GM19043 (cell line): ENCODE measurements at regions not wholly inside any gene's neighbourhood (a gene's known extent, or its start where the extent isn't known, plus 50 kb on each side); places are given as distances from the start of the nearest gene placed in this dataset.

Source experiments
- ATAC-seq: cut with Tn5 transposase; IDR thresholded peaks from one replicate; pipeline ENCODE4 v1.9.1; 2021; ENCODE audit warnings: low read depth; ENCODE audit not compliant: unreplicated experiment

DNA sequence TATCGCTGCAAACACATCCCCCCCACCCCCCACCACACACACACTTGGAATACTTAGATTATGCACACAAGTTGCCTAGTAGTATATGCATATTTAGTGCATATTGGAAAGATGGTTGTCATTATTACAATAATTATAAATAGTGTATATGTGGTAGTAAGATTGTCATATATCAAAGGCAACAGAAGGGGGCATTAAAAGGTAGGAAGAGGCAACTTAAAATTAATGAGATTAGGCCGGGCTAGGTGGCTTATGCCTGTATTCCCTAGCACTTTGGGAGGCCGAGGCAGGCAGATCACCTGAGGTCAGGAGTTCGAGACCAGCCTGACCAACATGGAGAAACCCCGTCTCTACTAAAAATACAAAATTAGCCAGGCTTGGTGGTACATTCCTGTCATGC lies 52.1 kb downstream of the GSC start:
- ATAC-seq = no peak

GRCh38 chr14:94716976-94717375 lies 52.9 kb downstream of the GSC start:
- ATAC-seq = no peak

DNA sequence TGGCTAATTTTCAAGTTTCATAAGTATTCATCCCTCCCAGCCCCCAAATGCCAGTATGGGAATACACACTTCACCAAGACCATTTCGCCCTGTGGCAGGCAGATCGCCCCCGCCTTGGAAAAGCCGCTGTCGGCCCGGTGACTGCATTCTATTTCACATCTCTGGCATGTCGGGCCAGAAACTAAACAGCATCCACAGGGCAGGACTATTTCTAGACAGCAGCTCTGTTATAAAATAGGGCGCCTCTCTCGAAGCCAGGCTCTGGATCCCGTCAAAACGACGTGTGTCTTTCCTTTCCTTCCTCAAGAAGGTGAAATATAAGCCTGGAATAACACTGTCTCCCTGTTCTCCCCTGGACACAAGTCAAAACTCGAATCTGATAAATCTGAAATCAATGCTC lies 56.8 kb downstream of the GSC start:
- no peak for ATAC-seq

DNA sequence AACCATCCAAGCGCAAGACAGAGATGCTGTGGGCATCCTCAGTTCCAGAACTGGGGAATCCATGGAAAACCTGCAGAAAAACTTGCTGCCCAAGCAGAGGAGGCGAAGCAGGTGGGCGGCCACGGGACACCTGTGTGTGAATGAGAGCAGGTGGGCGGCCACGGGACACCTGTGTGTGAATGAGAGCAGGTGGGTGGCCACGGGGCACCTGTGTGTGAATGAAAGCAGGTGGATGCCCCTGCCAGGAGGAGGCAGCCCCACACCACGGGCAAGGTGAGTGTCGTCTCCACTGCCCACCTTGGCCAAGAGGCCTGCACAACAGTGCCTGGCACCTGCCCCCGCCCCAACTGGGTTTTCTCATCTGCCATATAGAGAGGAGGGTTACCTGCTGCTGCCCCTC lies 59.2 kb downstream of the GSC start:
- ATAC-seq = no peak

DNA sequence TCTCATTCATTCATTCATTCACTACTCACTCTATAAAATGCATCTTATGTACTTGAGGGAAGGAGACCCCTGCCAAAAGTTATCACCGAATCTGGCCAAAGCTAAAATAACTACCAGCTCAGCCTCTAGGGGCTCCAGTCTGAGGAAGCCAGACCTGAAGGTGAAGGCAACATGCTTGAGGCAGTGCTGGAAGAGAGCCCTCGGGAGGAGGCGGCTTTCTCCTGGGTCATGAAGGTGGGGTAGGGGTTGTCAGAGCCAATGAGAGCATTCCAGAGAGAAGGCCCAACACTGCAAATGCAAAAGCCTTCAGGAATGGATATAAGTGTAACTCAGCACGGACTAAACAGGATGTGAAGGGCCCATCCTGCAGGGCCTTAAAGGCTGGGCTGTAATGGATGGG lies 62.4 kb downstream of the GSC start:
- ATAC-seq = no peak

DNA sequence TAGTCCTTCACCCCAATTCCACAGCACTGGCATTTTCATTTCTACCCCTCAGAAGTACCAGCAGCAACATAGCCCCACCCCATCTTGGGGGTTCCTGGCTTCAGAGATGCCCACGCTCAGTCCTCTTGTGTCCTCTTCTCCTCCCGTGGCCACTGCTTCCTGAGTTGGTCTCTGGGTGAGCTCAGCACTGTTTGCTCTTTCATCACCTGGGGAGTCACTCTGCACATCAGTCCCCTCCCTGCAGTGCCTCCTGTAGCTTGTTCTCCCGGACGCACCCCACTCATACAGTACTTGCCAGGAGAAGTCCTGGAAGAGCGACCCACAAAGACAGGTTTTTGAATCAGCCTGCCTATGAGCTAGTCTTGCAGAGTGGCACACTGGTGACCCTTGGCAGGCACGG lies 63.8 kb downstream of the GSC start:
- ATAC-seq = no peak

- ATAC-seq = no peak
Observed at GRCh38 chr14:94702629-94703028, 67.3 kb downstream of the GSC start.

- no peak for ATAC-seq
Observed at GRCh38 chr14:94701861-94702370, 68.0 kb downstream of the GSC start.

GRCh38 chr14:94700336-94700735 lies 69.6 kb downstream of the GSC start:
- no peak for ATAC-seq

DNA sequence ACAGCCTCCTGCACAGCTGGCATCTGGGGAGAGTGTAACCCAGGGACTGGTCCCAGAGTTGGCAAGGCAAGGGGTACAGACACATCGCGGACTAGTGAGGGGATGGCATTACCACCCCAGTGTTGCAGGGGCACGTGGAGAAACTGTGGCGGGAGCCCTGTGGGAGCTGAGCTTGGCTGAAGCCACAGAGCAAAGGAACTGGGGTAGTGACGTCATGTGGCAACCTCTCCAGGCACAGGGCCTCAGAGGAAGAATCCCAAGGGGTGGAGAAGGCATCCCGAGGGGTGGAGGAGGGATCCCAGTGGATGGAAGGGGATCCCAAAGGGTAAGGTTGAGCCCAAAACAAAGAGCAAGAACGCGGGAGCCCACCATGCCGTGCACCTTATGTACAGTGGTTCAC lies 70.1 kb downstream of the GSC start:
- no peak for ATAC-seq

DNA sequence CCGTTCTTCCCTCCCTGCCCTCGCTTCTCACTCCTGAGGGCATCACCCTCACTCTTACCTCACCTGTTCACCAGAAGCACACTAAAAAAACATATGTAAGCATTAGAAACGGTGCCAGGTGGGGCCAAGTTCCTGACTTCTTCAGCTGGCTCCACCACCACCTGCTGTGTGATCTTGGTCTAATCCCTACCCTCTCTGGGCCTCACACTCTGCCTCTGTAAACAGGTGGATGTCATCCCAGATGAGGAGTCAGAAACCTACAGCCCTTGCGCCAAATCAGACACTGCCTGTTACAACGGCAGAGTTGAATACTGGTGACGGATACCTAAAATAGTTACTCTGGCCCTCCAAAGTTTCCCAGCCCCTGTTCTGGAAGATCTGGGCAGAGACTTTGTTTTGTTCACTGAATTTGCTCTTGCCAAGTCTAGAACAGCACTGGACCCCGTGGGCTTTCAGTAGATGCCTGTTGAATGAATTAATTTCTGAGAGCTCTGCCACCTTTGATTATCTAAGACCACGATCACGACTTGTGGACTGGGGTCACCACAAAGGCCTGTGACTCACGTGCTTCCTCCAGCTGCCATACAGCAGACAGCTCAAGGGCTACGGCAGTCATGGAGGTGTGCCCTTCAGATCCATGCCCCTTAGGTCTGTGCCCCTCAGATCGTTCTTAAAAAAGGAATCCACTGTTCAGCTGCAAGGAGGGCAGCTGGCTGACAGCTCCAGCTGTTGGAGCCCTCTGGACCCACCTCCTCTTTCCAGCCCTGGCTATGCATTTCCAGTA lies 71.9 kb downstream of the GSC start:
- no peak for ATAC-seq

GRCh38 chr14:94696518-94696917 lies 73.4 kb downstream of the GSC start:
- no peak for ATAC-seq

- ATAC-seq = no peak
Observed at GRCh38 chr14:94695231-94695630, 74.7 kb downstream of the GSC start.

GRCh38 chr14:94691660-94692034 lies 78.3 kb downstream of the GSC start:
- ATAC-seq = no peak

GRCh38 chr14:94690896-94691659 lies 78.8 kb downstream of the GSC start:
- ATAC-seq = no peak

DNA sequence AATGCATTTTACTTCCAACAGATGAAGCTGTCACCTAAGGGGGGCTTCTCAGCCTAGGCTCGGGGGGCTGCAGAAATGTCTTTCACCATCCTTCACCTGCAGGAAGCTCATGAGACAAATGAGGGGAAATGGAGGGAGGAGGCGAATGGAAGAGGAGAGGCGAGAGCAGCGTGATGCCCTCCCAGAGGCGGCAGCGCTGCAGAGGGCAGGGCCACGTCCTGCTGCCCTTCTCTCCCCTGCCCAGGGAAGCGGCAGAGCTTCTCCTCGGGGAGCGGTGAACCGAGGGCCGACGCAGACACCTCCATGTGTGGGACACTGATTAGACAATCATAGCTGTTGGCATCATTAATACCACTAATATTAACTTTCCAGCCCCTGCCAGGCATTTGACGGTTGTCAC lies 78.3 kb downstream of the SERPINA3 start:
- no peak for ATAC-seq

DNA sequence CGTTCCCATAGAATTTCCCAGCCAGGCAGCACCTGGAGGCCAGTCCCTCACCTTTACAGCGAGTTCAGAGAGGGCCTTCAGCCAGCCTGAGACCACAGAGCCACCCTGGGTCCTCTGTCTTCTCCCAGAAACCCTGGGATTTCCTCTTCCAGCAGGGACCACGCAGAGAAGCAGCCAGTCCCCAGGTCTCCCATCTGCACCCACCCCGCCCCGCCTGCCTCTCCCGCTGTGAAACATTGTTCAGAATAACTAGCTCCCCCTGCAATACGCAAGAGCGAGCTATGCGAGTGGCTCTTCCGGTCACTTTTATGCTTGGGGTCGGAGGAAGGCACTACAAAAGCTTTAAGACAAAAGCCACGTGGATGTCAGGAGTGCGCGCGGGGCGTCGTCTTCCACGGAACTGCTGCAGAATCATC lies 77.8 kb downstream of the SERPINA3 start:
- no peak for ATAC-seq

DNA sequence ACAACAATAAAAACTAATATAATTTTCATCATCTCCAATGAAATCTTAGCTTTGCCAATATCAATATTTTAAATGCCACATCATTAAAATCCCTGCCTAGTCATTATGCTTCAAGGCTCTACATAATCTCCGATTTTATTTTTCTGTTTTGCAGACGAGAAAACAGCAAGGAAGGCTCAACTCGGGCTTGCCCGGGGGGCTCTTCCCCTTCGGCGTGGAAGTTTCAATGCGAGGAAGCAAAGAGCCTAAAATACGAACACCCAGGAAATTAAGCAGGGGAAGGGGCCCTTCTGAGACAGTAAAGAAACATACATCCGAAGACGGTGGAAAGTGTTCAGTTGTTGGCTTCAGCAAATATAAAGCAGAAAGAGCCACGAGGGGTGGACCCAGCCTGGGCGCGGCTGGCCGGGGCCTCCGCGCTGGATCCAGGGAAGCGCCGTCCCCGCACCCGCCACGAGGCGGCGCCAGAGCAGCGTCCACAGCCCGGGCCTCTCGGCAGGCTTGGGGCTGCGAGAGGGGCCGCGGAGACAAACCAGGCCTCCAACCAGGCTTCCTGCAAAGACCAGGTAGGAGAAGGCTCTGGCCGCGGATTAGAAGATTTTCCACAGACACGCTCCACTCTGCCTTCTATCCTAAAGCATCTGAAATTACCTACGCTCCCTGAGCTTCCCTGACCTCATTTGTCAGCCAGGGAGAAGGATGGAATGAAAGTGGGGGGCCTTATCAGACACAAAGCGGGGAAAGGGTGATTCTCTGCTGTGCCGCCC lies 77.2 kb downstream of the SERPINA3 start:
- ATAC-seq = peak; percentile 68

DNA sequence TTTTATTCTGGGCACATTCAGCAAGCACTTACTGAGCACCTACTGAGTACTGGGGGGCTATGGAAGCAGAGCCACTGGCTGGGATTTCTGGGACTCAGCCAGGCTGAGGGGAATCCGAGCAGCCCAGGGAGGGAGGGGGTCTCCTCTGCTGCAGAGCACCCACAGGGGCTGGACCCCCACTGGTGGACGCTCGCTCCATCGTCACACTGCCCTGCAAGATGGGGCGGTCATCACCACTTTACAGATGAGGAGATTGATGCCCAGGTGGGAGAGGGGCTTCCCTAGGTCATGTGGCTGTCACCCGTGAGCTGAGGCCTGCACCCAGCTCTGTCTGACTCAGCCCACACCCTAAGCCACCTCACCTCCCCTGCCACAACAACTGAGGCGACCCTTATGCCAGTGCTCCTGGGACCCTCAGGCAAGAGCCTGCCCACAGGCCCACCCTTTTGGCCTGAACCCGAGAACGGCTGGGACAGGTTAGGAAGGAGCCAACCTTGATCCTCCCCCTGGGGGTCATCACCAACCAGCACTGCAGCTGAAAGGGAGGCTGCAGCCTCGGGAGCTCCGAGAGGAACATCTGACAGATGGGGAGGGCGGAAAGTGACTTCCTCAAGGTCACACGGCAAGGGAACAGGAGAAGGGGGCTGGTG lies 74.4 kb downstream of the SERPINA3 start:
- no peak for ATAC-seq

DNA sequence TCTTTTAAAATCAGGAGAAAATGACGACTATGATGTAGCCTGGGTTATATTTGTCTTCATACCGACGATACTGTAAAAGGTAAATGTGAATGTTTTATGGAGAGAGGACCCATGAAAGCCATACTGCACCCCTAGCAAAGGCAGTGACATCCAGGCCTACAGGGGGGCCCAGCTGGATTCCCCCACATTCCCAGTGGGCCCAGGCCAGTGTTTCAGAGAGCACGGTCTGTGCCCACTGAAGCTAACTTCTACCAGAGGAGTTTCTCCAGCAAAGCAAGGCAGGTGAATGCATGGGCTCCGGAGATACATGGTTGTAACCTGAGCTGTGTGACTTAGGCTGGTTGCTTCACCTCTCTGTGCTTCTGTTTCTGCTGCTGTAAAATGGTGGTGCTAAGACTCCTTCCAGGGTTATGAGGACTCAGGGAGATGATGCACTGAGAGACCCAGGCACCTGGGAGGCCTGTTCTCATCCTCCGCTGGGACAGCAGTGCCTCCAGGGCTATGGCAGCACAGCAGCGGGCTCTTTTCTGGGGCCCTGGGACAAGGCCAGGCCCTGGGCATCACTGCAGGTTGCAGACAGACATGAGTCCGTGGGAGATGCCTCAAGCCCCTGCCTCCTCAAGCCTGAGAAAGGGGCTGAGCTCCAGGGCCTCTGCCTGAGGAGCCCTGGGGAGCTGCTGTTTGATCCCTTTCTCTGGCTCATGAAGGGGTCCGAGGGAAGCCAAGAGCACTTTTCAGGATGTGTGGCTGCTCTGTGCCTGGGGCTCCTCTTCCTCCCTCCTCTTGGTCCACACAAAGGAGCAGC lies 73.7 kb downstream of the SERPINA3 start:
- no peak for ATAC-seq
